Fibroblast of lung (primary cell): ENCODE measurements at regions not wholly inside any gene's neighbourhood (a gene's known extent, or its start where the extent isn't known, plus 50 kb on each side); places are given as distances from the start of the nearest gene placed in this dataset.

ENCODE experiments used
- DNase-seq, 2 donors: peaks; one replicate each; pipeline versions ENCODE4 v3.0.0 to v3.0.0-alpha.2; 2010; ENCODE audit warnings: low read depth in 2 of 2
- H2AFZ ChIP-seq: 2 replicates; pipeline ENCODE4 v1.5.1; 2012; ENCODE audit warnings: low read length, control low read depth, inconsistent platforms
- H3K27ac ChIP-seq: 2 replicates; pipeline ENCODE4 v1.5.1; 2011; ENCODE audit warnings: low read length, control low read depth; ENCODE audit not compliant: insufficient read depth
- H3K27me3 ChIP-seq: 2 replicates; pipeline ENCODE4 v1.5.1; 2011; ENCODE audit warnings: mild to moderate bottlenecking, low read length; ENCODE audit not compliant: control insufficient read depth, insufficient read depth
- H3K36me3 ChIP-seq: 2 replicates; pipeline ENCODE4 v1.5.1; 2011; ENCODE audit warnings: low read length; ENCODE audit not compliant: control insufficient read depth, insufficient read depth
- H3K4me1 ChIP-seq: 2 replicates; pipeline ENCODE4 v1.5.1; 2011; ENCODE audit warnings: low read length; ENCODE audit not compliant: control insufficient read depth, insufficient read depth; ENCODE audit errors: extremely low read depth
- H3K4me2 ChIP-seq: 2 replicates; pipeline ENCODE4 v1.5.1; 2011; ENCODE audit warnings: low read length, control low read depth; ENCODE audit not compliant: insufficient read depth; ENCODE audit errors: extremely low read depth
- H3K4me3 ChIP-seq, 4 experiments: fragments of 200-600 bp in 1 of 4; sonication (generic) in 1 of 4; replicated peaks in 1 of 4; 2 replicates each; pipeline ENCODE4 v1.5.1; 2011 to 2016; ENCODE audit warnings: low read length in 4 of 4, low read depth in 3 of 4, mild to moderate bottlenecking in 3 of 4, control low read depth in 2 of 4, inconsistent platforms in 1 of 4, mixed read lengths in 1 of 4; ENCODE audit not compliant: insufficient read depth in 1 of 4; ENCODE audit errors: control extremely low read depth in 1 of 4
- H3K79me2 ChIP-seq: 2 replicates; pipeline ENCODE4 v1.5.1; 2012; ENCODE audit warnings: mild to moderate bottlenecking, low read length, inconsistent platforms; ENCODE audit not compliant: control insufficient read depth, insufficient read depth
- H3K9ac ChIP-seq: 2 replicates; pipeline ENCODE4 v1.5.1; 2011; ENCODE audit warnings: mild to moderate bottlenecking, low read length, control low read depth; ENCODE audit not compliant: insufficient read depth
- H3K9me3 ChIP-seq: 2 replicates; pipeline ENCODE4 v1.5.1; 2012; ENCODE audit warnings: low read depth, low read length; ENCODE audit not compliant: control insufficient read depth, insufficient read depth
- H4K20me1 ChIP-seq: 2 replicates; pipeline ENCODE4 v1.5.1; 2011; ENCODE audit warnings: low read length; ENCODE audit not compliant: control insufficient read depth, insufficient read depth; ENCODE audit errors: extremely low read depth
- CTCF ChIP-seq, 2 donors: IDR thresholded peaks in 1 of 2; conservative IDR thresholded peaks in 1 of 2; 1 replicate in 1 of 2; 2 replicates in 1 of 2; pipeline ENCODE4 v1.5.1; 2011 to 2012; ENCODE audit warnings: low read length in 2 of 2, control low read depth in 1 of 2, inconsistent platforms in 1 of 2, low read depth in 1 of 2, mild to moderate bottlenecking in 1 of 2
- EZH2 ChIP-seq: IDR thresholded peaks from 2 replicates; pipeline ENCODE4 v1.5.1; 2012; ENCODE audit warnings: low read length, control low read depth, mild to moderate bottlenecking; ENCODE audit errors: missing control alignments

- Histone ChIP-seq H3K4me2 (no peak overlapping the region), H3K36me3 (no peaks in the 10 kb centered on the region), H3K4me1 (no peaks in the 10 kb centered on the region), H3K9ac (no peak overlapping the region), H2AFZ (no peak overlapping the region), H3K27ac (no peak overlapping the region), H3K4me3 (no peak overlapping the region), H3K9me3 (no peaks in the 10 kb centered on the region), H3K27me3 (no peaks in the 10 kb centered on the region), H4K20me1 (no peaks in the 10 kb centered on the region), H3K79me2 (no peaks in the 10 kb centered on the region)
- TF ChIP-seq EZH2 (no peak), CTCF (conservative IDR thresholded peaks at IDR 0.05 in 1 of 2, IDR thresholded peaks at IDR 0.05 in 1 of 2; ENCODE audit: low read depth in 1 of 2, low read length in 2 of 2) (no peak)
- no peak for DNase-seq
These were observed 587.3 kb upstream of the MMS22L start for GRCh38 chr6:97870273-97870672.

GRCh38 chr6:97876711-97877110, 593.7 kb upstream of the MMS22L start:
- no peaks in the 10 kb centered on the region for H3K79me2 ChIP-seq
- H3K4me1 ChIP-seq, result no peaks in the 10 kb centered on the region
- no peak overlapping the region for H3K9ac ChIP-seq
- no peak overlapping the region for H3K27ac ChIP-seq
- TF ChIP-seq CTCF (conservative IDR thresholded peaks at IDR 0.05 in 1 of 2, IDR thresholded peaks at IDR 0.05 in 1 of 2; ENCODE audit: low read depth in 1 of 2, low read length in 2 of 2) (no peak), EZH2 (no peak)
- no peaks in the 10 kb centered on the region for H3K36me3 ChIP-seq
- no peak for DNase-seq
- H3K9me3 ChIP-seq, result no peaks in the 10 kb centered on the region
- H3K4me3 ChIP-seq, result no peak overlapping the region
- no peak overlapping the region for H3K4me2 ChIP-seq
- H2AFZ ChIP-seq, result no peak overlapping the region
- H3K27me3 ChIP-seq, result no peaks in the 10 kb centered on the region
- H4K20me1 ChIP-seq, result no peaks in the 10 kb centered on the region

- H3K36me3 ChIP-seq, result no peaks in the 10 kb centered on the region
- H4K20me1 ChIP-seq, result no peaks in the 10 kb centered on the region
- no peak overlapping the region for H2AFZ ChIP-seq
These were observed 599.7 kb upstream of the MMS22L start for GRCh38 chr6:97882755-97883154.

More at GRCh38 chr6:97882755-97883154, 599.7 kb upstream of the MMS22L start:
- Histone ChIP-seq H3K9ac (no peak overlapping the region), H3K79me2 (no peaks in the 10 kb centered on the region), H3K9me3 (no peaks in the 10 kb centered on the region), H3K4me3 (no peak overlapping the region), H3K27ac (no peak overlapping the region), H3K4me1 (no peaks in the 10 kb centered on the region), H3K27me3 (no peaks in the 10 kb centered on the region), H3K4me2 (no peak overlapping the region)
- no peak for DNase-seq
- TF ChIP-seq EZH2 (no peak), CTCF (conservative IDR thresholded peaks at IDR 0.05 in 1 of 2, IDR thresholded peaks at IDR 0.05 in 1 of 2; ENCODE audit: low read depth in 1 of 2, low read length in 2 of 2) (no peak)
